Ureter (tissue), 1 donor: ENCODE measurements at regions not wholly inside any gene's neighbourhood (a gene's known extent, or its start where the extent isn't known, plus 50 kb on each side); places are given as distances from the start of the nearest gene placed in this dataset.
"Not testable (repeated sequence)": the region's sequence is repeated elsewhere in the genome, so short reads cannot be mapped to it uniquely, and the experiment has no call there.

ENCODE experiments used
- DNase-seq: peaks from one replicate; pipeline ENCODE4 v3.0.0-alpha.2; 2020; ENCODE audit warnings: low spot score
- donor health status: DM: yes; HTN: yes; CAD: no.

GRCh38 chr20:53668992-53669391, 75.4 kb upstream of the ZNF217 start:
- DNase-seq, result no peak

DNA sequence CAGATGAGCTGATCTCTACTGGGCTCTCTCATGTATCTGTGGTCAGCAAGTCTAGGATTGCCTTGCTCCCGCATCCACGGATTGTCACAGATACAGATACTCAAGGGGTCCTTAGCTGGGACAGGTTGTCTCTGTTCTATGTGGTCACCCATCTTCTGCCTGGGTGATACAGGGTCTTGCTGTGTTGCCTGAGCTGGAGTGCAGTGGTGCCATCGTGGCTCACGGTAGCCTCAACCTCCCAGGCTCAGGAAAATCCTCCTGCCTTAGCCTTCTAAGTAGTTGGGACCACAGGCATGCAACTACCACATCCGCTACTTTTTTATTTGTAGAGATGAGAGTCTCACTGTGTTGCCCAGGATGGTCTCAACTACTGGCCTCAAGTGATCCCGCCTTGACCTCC, 72.5 kb upstream of the ZNF217 start:
- DNase-seq, result no peak

- DNase-seq, result no peak
Observed at GRCh38 chr20:53664121-53664520, 70.5 kb upstream of the ZNF217 start.

DNA sequence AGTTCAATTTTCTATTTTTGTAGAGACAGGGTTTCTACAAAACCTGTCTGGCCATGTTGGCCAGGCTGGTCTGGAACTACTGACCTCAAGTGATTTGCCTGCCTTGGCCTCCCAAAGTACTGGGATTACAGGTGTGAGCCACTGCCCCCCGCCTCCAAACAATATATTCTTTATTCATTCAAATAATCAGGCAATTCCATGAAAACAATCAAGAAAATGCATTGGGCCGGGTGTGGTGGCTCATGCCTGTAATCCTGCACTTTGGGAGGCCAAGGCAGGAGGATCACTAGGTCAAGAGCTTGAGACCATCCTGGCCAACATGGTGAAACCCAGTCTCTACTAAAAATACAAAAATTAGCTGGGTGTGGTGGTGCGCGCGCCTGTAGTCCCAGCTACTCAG, 69.9 kb upstream of the ZNF217 start:
- DNase-seq, result not testable (repeated sequence)

DNA sequence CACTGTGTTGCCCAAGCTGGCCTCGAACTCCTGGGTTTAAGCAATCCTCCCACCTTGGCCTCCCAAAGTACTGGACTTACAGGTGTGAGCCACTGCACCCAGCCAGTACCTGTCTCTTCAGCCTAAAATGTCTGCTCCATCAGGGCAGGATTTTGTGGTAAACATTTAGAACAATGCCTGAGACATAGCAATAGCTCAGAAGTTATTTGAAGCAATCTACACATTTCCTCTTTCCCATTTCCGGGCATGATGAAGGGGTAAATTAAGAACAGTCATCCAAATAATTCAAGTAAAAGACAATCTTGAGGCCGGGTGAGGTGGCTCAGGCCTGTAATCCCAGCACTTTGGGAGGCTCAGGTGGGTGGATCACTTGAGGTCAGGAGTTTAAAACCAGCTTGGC, 69.0 kb upstream of the ZNF217 start:
- DNase-seq, result no peak

- no peak for DNase-seq
Observed at GRCh38 chr20:53660947-53661381, 67.3 kb upstream of the ZNF217 start.

DNA sequence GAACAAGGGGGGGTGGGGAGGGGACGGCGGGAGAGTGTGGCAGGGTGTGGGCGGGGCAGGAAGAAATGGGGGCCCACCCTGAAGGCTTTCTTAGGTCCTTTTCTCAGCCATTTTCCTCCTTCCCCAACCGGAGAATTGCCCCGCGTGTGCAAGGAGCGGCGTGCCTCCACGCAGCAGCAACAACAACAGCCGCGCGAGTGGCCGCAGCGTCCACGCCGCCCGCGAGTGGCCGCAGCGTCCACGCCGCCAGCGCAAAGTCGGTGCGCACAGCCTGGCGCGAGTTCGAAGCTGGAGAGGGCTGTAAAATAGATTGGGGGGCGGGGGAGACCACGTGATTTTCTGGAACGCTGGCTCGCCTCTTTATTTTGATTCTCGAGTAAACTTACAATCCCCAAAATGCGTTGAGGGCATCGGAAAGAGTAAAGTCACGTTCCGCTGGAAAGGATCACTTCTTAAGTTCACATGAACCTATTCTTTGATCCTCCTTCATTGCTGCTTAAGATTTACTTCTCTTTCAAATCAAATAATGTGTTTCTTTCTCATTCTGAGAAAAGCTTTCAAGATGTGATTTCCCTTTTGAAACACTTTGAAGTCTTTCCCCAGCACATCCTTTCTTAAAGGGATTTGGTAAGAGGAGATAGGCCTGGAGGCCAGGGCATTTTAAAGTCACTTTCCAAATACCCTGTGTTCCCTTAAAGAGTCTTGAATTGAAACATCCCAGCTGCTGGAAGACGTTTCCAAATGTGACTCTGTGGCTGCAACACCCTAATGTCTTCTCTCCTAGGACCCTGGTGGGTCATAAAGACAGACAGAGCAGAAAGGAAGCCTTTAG, 66.7 kb upstream of the ZNF217 start:
- no peak for DNase-seq

GRCh38 chr20:53658973-53659372, 65.3 kb upstream of the ZNF217 start:
- DNase-seq, result no peak

- no peak for DNase-seq
Observed at GRCh38 chr20:53658322-53658721, 64.7 kb upstream of the ZNF217 start.

DNA sequence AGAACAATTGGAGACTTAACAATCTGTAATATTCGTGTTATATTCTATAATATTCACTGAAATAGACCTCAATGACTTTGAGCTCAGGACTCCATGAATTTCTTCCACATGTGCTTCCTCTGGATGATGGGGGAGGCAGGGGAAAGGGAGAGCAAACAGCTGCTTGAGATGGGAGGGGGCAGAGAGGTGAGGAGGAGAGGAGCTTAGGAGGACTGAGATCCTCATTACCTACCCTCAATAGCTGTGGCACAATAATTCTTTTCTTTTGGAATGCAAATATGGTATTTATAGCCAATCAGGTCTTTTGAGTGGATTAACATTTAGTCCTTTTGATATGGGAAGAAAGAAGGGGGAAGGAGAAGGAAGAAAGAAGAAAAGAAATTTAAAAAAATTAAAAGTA, 64.1 kb upstream of the ZNF217 start:
- DNase-seq, result no peak

DNA sequence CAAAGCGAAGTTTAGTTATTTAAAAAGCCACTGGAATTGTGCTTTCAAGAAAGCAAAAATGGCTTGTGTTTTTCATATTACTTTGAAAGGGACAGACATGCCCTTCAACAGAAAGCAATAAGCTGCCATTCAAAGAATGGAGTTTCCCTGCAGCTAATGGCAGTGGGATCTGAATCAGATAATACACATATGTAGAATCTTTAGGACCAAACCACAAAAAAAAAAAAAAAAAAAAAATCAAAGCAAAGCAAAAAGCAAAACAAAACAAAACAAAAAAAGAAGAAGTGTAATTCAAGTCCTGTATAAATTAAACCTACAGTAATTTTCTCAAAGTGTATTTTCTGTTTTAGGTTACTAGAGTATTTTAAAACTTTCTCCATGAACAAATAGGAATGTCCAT, 63.6 kb upstream of the ZNF217 start:
- no peak for DNase-seq

- DNase-seq, result no peak
Observed at GRCh38 chr20:53656293-53657202, 62.9 kb upstream of the ZNF217 start.

GRCh38 chr20:53655625-53656292, 62.1 kb upstream of the ZNF217 start:
- DNase-seq, result no peak

DNA sequence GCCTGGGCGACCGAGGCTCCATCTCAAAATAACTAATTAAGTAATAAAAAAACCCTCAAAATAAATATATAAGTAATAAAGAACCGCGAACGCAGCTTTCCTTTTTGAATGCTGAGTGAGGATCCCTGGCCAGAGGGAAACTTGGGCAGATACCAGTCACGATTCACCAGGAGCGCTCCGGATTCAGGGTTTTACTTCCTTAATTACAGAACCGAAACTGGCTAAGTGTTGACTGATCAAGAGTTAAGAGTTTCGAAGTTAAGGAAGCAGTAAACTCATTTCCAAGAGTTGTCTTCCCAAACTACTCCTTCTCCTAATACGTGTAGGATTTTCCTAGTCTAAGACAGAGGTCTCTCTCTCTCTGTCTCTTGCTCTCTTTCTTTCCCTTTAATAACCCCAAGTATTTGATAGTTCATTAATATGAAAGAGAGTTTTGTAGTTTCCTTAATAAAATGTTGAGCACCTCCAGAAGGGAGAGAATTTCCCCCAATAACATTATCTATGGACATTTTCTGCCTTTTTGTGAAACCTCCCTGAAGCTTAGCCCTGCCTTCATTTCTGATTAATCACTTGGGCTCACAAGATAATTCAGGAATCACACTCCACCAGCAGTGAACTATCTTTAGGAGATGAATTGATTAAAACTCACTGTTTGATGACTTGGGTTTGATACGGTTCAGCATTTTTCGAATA, 61.4 kb upstream of the ZNF217 start:
- DNase-seq, result no peak

- not testable (repeated sequence) for DNase-seq
Observed at GRCh38 chr20:53654521-53654920, 60.9 kb upstream of the ZNF217 start.

- no peak for DNase-seq
Observed at GRCh38 chr20:53652859-53653517, 59.3 kb upstream of the ZNF217 start.

GRCh38 chr20:53652090-53652858, 58.6 kb upstream of the ZNF217 start:
- no peak for DNase-seq

GRCh38 chr20:53649493-53649892, 55.9 kb upstream of the ZNF217 start:
- not testable (repeated sequence) for DNase-seq

DNA sequence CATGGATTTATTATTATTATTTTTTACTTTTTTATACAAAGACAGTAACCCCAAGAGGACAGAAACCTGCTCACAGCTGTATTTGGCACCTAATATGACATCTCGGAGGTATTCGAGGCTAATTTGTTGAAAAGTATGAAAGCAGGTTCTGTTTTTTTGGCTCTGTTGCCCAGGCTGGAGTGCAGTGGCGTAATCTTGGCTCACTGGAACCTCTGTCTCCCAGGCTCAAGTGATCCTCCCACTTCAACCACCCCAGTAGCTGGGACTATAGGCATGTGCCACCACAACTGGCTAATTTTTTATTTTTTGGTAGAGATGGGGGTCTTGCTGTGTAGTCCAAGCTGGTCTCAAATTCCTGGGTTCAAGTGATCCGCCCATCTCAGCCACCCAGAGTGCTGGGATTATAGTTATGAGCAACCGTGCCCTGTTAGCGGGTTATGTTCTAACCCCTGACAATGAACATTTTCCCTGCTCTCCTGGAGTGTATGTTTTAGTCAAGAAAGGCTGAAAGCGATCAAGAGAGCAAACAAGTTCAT, 53.7 kb upstream of the ZNF217 start:
- no peak for DNase-seq

DNA sequence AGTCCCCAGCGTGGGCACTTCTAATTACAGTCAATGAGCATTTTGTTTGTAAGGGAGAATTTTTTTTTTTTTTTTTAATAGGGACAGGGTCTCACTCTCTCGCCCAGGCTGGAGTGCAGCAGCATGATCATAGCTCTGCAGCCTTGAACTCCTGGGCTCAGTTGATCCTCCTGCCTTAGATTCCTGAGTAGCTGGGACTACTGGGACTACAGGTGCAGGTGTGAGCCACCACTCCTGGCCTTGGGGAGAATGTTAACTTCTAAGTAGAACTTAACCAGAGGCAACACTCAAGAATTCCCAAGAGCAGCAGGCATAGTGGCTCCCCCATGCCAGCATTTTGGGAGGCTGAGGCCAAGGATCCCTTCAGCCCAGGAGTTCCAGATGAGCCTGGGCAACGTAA, 52.9 kb upstream of the ZNF217 start:
- no peak for DNase-seq
